Activated CD8-positive, alpha-beta T cell treated with anti-CD3 and anti-CD28 coated beads, Interleukin-2, amount 10 ng/mL, durations not matched to agents 7 days and 5 days (primary cell): ENCODE measurements at regions not wholly inside any gene's neighbourhood (a gene's known extent, or its start where the extent isn't known, plus 50 kb on each side); places are given as distances from the start of the nearest gene placed in this dataset.
"Not testable (repeated sequence)": the region's sequence is repeated elsewhere in the genome, so short reads cannot be mapped to it uniquely, and the experiment has no call there.

Experiments used
- ATAC-seq: fragments of 150-1000 bp; cut with Tn5 transposase; one replicate; pipeline ENCODE4 v1.10.0; 2021; ENCODE audit warnings: moderate library complexity
- CTCF ChIA-PET: fragments of 350-600 bp; sonication (Branson Sonifier 250); formaldehyde crosslinking; loops from one replicate; lab custom pipeline; 2021; ENCODE audit warnings: antibody characterized with exemption; lab: Charles Lee
- POLR2A ChIA-PET: fragments of 350-600 bp; sonication (Branson Sonifier 250); formaldehyde crosslinking; loops from one replicate; lab custom pipeline; 2021; ENCODE audit warnings: antibody characterized with exemption; lab: Charles Lee
- DNase-seq: peaks from one replicate; pipeline ENCODE4 v3.0.0-alpha.2; 2020
- H3K27ac Mint-ChIP-seq: one replicate; pipeline ENCODE4 v1.8.0; 2021; ENCODE audit warnings: mild to moderate bottlenecking, mixed read lengths
- H3K27me3 Mint-ChIP-seq: one replicate; pipeline ENCODE4 v1.8.0; 2021; ENCODE audit warnings: low read depth, mixed read lengths
- H3K36me3 Mint-ChIP-seq: one replicate; pipeline ENCODE4 v1.8.0; 2021; ENCODE audit warnings: low read depth, mixed read lengths
- H3K4me1 Mint-ChIP-seq: one replicate; pipeline ENCODE4 v1.8.0; 2021; ENCODE audit warnings: low read depth, mixed read lengths
- H3K4me3 Mint-ChIP-seq: one replicate; pipeline ENCODE4 v1.8.0; 2021; ENCODE audit warnings: mild to moderate bottlenecking, mixed read lengths
- H3K9me3 Mint-ChIP-seq: one replicate; pipeline ENCODE4 v1.8.0; 2022; ENCODE audit warnings: mixed read lengths; ENCODE audit not compliant: insufficient read depth

- Mint-ChIP-seq H3K27ac (no peak overlapping the region), H3K4me3 (no peak overlapping the region), H3K4me1 (no peaks in the 10 kb centered on the region), H3K27me3 (no peaks in the 10 kb centered on the region), H3K36me3 (no peaks in the 10 kb centered on the region), H3K9me3 (no peaks in the 10 kb centered on the region)
- no peak for ATAC-seq
- ChIA-PET POLR2A (no interaction called here), CTCF (no interaction called here)
- DNase-seq: no peak
These were observed 50.7 kb upstream of the EDARADD start for GRCh38 chr1:236343246-236343870.

- H3K36me3 Mint-ChIP-seq: no peaks in the 10 kb centered on the region
- ATAC-seq (no peak), DNase-seq (no peak)
- ChIA-PET POLR2A (no interaction called here), CTCF (no interaction called here)
- H3K4me3 Mint-ChIP-seq: no peak overlapping the region
- no peak overlapping the region for H3K27ac Mint-ChIP-seq
- H3K9me3 Mint-ChIP-seq: no peaks in the 10 kb centered on the region
- no peaks in the 10 kb centered on the region for H3K27me3 Mint-ChIP-seq
- H3K4me1 Mint-ChIP-seq: no peaks in the 10 kb centered on the region
These were observed 51.5 kb upstream of the EDARADD start for GRCh38 chr1:236342403-236343245.

GRCh38 chr1:236341298-236341697 lies 52.8 kb upstream of the EDARADD start:
- no peaks in the 10 kb centered on the region for H3K9me3 Mint-ChIP-seq
- ChIA-PET CTCF (interaction anchor here (0.6 kb wide), 1 partner anchor 357 kb away, joined by 3 read pairs; no protein-coding TSS in a partner anchor), POLR2A (no interaction called here)
- ATAC-seq: no peak
- H3K27ac Mint-ChIP-seq: no peak overlapping the region
- H3K36me3 Mint-ChIP-seq: no peaks in the 10 kb centered on the region
- H3K4me3 Mint-ChIP-seq: no peak overlapping the region
- no peak for DNase-seq
- no peaks in the 10 kb centered on the region for H3K4me1 Mint-ChIP-seq
- no peaks in the 10 kb centered on the region for H3K27me3 Mint-ChIP-seq

GRCh38 chr1:236338096-236338495 lies 56.0 kb upstream of the EDARADD start:
- ATAC-seq: no peak
- Mint-ChIP-seq H3K4me3 (no peak overlapping the region), H3K27ac (no peak overlapping the region), H3K36me3 (no peaks in the 10 kb centered on the region), H3K4me1 (no peaks in the 10 kb centered on the region), H3K9me3 (no peaks in the 10 kb centered on the region), H3K27me3 (no peaks in the 10 kb centered on the region)
- ChIA-PET CTCF (no interaction called here), POLR2A (no interaction called here)
- no peak for DNase-seq

GRCh38 chr1:236336084-236336483 lies 54.3 kb upstream of the ERO1B start:
- H3K9me3 Mint-ChIP-seq: no peaks in the 10 kb centered on the region
- POLR2A ChIA-PET: no interaction called here
- H3K4me1 Mint-ChIP-seq: no peaks in the 10 kb centered on the region
- H3K4me3 Mint-ChIP-seq: no peak overlapping the region
- no peak overlapping the region for H3K27ac Mint-ChIP-seq
- ATAC-seq (no peak), DNase-seq (no peak)
- CTCF ChIA-PET: interaction anchor here (1.1 kb wide), 1 partner anchor 8 kb away, joined by 6 read pairs; no protein-coding TSS in a partner anchor
- no peaks in the 10 kb centered on the region for H3K27me3 Mint-ChIP-seq
- no peaks in the 10 kb centered on the region for H3K36me3 Mint-ChIP-seq

GRCh38 chr1:236335633-236336032 lies 53.9 kb upstream of the ERO1B start:
- H3K36me3 Mint-ChIP-seq, POLR2A ChIA-PET, H3K27ac Mint-ChIP-seq, H3K27me3 Mint-ChIP-seq, ATAC-seq, H3K4me3 Mint-ChIP-seq, H3K9me3 Mint-ChIP-seq, H3K4me1 Mint-ChIP-seq, DNase-seq: not testable (repeated sequence)
- CTCF ChIA-PET: interaction anchor here (1.1 kb wide), 1 partner anchor 9 kb away, joined by 6 read pairs; no protein-coding TSS in a partner anchor

- ChIA-PET POLR2A (no interaction called here), CTCF (interaction anchor here (1.1 kb wide), 1 partner anchor 10 kb away, joined by 6 read pairs; no protein-coding TSS in a partner anchor)
- H3K36me3 Mint-ChIP-seq: no peaks in the 10 kb centered on the region
- H3K27ac Mint-ChIP-seq: no peak overlapping the region
- ATAC-seq (no peak), DNase-seq (no peak)
- H3K4me1 Mint-ChIP-seq: no peaks in the 10 kb centered on the region
- H3K9me3 Mint-ChIP-seq: no peaks in the 10 kb centered on the region
- H3K4me3 Mint-ChIP-seq: no peak overlapping the region
- H3K27me3 Mint-ChIP-seq: no peaks in the 10 kb centered on the region
These were observed 53.3 kb upstream of the ERO1B start for GRCh38 chr1:236334893-236335545.

- no peak overlapping the region for H3K4me3 Mint-ChIP-seq
- no peaks in the 10 kb centered on the region for H3K9me3 Mint-ChIP-seq
- H3K36me3 Mint-ChIP-seq: no peaks in the 10 kb centered on the region
- H3K27ac Mint-ChIP-seq: no peak overlapping the region
- no peaks in the 10 kb centered on the region for H3K4me1 Mint-ChIP-seq
- no peak for DNase-seq
- CTCF ChIA-PET: no interaction called here
- no peaks in the 10 kb centered on the region for H3K27me3 Mint-ChIP-seq
- ATAC-seq: no peak
- POLR2A ChIA-PET: no interaction called here
These were observed 50.5 kb upstream of the ERO1B start for GRCh38 chr1:236332092-236332758.
